NCI-H460 (cell line): ENCODE measurements at regions not wholly inside any gene's neighbourhood (a gene's known extent, or its start where the extent isn't known, plus 50 kb on each side); places are given as distances from the start of the nearest gene placed in this dataset.
A peak's percentile ranks its signal among the peaks of the same experiment; 100 is the strongest.

Source experiments
- DNase-seq: peaks from one replicate; pipeline ENCODE4 v3.0.0-alpha.2; 2016; ENCODE audit warnings: low read depth; ENCODE audit errors: extremely low read depth

DNA sequence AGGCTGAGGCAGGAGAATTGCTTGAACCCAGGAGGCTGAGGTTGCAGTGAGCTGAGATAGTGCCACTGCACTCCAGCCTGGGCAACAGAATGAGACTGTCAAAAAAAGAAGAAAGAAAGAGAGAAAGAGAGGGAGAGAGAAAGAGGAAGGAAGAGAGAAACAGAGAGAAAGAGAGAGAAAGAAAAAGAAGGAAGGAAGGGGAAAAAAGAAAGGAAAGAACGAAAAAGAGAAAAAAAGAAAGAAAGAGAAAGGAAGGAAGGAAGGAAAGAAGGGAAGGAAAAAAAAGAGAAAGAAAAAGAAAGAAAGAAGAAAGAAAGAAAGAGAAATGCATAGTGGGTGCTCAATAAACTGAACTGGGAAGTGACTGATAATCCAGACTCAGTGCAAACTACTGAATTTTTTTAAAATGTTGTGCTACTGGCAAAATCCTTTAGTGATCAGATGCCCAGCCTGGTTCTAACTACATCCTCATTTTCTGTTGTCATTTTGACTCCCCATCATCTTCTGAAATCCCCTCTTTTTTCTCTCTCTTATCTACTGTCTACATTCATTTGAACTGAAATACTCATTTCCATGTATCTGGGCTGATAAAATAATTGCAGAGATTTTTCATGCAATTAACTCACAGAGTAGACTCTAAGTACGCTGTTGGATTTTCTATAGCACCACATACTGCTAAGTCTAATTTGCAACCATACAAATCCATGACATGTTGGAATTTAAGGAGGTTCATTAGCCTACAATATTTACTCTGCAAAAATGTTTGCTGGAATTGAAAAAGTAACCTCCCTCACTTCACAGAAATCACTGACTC is 85.3 kb upstream of the HIVEP1 start:
- no peak for DNase-seq

- no peak for DNase-seq
These were observed 86.3 kb upstream of the HIVEP1 start for GRCh38 chr6:11925805-11926204.

- DNase-seq: no peak
These were observed 88.5 kb upstream of the HIVEP1 start for GRCh38 chr6:11923621-11924020.

GRCh38 chr6:11922901-11923300 is 89.2 kb upstream of the HIVEP1 start:
- DNase-seq: no peak

GRCh38 chr6:11921751-11922150 is 90.4 kb upstream of the HIVEP1 start:
- no peak for DNase-seq

- peak; percentile 26 for DNase-seq
These were observed 91.1 kb upstream of the HIVEP1 start for GRCh38 chr6:11921017-11921438.

- DNase-seq: no peak
These were observed 91.5 kb upstream of the HIVEP1 start for GRCh38 chr6:11920566-11920965.

GRCh38 chr6:11919771-11920440 is 92.2 kb upstream of the HIVEP1 start:
- no peak for DNase-seq

GRCh38 chr6:11918739-11919605 is 93.1 kb upstream of the HIVEP1 start:
- no peak for DNase-seq

DNA sequence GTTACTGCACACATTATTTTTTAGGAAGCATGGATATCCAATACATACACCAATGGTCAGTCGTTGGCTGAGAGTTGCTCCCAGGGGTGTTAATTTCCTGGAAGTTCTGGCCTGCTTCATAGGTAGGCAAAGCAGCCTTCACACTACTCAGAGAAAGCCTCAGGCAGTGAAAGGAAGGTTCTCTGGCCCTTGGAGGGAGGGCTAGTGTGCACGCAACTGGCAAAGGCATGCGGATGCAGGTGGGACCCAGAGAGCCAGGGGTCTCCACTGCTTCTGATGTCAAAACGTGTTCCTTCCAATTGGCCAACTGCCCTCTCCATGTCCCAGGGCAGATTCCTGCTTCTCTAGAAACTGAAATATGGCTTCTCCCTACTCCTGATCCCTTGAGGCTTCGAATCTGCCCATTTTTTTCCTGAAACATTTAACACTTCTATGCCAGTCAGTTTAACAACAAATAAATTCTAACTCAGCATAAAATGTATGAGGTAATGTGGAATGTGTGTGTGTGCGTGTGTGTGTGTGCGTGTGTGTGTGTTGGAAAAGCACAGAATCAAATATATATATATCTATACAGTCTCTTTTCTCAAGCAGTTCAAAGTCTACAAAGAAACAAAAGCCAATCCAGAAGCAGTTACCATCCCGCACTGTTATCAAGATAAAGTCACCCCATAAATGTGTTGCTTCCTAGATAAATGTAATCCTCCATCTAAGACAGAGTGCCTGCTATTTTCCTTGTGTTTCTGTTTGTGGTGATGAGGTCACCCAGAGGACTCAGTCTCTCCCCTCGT is 94.0 kb upstream of the HIVEP1 start:
- DNase-seq: no peak

DNA sequence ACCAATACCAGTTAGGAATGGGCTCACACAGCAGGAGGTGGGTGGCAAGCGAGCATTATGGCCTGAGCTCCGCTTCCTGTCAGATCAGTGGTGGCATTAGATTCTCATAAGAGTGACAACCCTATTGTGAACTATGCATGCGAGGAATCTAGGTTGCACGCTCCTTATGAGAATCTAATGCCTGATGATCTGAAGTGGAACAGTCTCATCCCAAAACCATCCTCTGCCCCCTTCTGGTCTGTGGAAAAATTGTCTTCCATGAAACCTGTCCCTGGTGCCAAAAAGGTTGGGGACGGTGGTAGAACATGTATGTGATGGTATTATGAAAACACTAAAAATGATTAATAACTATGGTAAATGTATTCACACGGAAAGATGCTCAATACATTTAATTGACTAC is 99.7 kb upstream of the HIVEP1 start:
- no peak for DNase-seq

GRCh38 chr6:11911538-11911937 is 100.6 kb upstream of the HIVEP1 start:
- DNase-seq: no peak

- no peak for DNase-seq
These were observed 102.4 kb upstream of the HIVEP1 start for GRCh38 chr6:11909696-11910132.

GRCh38 chr6:11908436-11909105 is 103.5 kb upstream of the HIVEP1 start:
- no peak for DNase-seq

GRCh38 chr6:11903645-11904044 is 108.5 kb upstream of the HIVEP1 start:
- no peak for DNase-seq

DNA sequence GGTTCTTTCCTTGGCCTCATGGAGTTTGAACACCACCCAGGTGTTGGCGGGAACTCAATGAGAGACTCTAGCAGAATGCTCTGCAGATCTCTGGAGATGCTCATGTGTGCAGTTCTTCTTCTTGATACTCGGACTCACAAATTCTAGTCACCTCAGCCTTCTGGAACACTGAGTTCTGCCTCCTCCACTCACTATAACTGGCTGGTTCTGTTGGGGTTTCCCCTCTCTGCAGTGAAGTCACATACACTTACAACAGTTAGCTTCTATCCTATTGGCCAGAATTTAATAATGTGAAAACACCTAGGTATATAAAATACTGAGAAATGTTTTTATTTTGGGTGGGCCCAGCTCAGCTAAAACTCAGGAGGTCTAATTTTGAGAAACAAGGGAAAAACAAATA is 109.6 kb upstream of the HIVEP1 start:
- DNase-seq: no peak

- DNase-seq: no peak
These were observed 111.2 kb upstream of the HIVEP1 start for GRCh38 chr6:11900662-11901598.

DNA sequence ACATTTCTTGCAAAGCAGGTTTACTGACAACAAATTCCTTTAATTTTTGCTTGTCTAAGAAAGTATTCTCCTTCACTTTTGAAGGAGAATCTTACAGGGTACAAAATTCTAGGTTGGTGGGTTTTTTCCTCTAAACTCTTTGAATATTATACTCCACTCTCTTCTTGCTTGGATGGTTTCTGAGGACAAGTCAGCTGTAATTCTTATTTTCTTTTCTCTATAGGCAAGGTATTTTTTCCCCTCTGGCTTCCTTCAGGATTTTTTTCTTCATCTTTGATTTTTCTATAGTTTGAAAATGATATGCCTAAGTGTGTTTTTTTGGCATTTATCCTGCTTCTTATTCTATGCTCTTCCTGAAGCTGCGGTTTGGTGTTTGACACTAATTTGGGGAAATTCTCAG is 112.5 kb upstream of the HIVEP1 start:
- DNase-seq: no peak

DNA sequence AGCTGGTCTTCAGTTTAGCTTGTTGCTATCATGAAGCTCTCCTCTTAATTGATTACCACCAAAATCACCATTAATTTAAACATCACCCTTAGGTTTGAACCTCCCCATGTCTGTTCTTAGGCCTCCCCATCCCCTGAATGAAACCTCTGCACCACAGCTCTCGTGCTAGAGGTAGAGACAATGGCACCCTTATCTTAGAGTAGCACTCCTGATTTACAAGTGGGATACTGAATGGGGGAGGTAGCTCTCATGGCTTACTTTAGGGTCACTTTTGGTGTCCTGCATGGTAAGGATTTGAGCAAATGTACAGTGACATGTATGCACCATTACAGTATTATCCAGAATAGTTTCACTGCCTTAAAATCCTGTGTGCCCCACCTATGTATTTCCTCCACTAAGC is 115.6 kb upstream of the ADTRP start:
- no peak for DNase-seq
